ENCODE measurements at regions not wholly inside any gene's neighbourhood (a gene's known extent, or its start where the extent isn't known, plus 50 kb on each side); places are given as distances from the start of the nearest gene placed in this dataset.

DNA sequence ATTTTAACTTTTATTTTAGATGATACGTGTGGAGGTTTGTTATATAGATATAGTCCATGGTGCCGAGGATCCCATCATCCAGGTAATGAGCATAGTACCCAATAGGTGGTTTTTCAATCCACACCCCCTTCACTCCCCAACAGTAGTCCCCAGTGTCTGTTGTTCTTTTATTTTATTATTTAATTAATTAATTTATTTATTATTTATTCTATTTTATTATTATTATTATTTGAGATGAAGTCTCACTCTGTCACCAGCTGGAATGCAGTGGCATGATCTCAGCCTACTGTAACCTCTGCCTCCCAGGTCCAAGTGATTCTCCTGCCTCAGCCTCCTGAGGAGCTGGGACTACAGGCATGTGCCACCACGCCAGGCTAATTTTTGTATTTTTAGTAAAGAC is 2086.2 kb downstream of the PCDH9 start:
- TF ChIP-seq RAD21 (IDR thresholded peaks at IDR 0.05) = no peak
- TF ChIP-seq, protein P1, sequence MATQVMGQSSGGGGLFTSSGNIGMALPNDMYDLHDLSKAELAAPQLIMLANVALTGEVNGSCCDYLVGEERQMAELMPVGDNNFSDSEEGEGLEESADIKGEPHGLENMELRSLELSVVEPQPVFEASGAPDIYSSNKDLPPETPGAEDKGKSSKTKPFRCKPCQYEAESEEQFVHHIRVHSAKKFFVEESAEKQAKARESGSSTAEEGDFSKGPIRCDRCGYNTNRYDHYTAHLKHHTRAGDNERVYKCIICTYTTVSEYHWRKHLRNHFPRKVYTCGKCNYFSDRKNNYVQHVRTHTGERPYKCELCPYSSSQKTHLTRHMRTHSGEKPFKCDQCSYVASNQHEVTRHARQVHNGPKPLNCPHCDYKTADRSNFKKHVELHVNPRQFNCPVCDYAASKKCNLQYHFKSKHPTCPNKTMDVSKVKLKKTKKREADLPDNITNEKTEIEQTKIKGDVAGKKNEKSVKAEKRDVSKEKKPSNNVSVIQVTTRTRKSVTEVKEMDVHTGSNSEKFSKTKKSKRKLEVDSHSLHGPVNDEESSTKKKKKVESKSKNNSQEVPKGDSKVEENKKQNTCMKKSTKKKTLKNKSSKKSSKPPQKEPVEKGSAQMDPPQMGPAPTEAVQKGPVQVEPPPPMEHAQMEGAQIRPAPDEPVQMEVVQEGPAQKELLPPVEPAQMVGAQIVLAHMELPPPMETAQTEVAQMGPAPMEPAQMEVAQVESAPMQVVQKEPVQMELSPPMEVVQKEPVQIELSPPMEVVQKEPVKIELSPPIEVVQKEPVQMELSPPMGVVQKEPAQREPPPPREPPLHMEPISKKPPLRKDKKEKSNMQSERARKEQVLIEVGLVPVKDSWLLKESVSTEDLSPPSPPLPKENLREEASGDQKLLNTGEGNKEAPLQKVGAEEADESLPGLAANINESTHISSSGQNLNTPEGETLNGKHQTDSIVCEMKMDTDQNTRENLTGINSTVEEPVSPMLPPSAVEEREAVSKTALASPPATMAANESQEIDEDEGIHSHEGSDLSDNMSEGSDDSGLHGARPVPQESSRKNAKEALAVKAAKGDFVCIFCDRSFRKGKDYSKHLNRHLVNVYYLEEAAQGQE (IDR thresholded peaks at IDR 0.05) = no peak
- TF ChIP-seq, protein P2, sequence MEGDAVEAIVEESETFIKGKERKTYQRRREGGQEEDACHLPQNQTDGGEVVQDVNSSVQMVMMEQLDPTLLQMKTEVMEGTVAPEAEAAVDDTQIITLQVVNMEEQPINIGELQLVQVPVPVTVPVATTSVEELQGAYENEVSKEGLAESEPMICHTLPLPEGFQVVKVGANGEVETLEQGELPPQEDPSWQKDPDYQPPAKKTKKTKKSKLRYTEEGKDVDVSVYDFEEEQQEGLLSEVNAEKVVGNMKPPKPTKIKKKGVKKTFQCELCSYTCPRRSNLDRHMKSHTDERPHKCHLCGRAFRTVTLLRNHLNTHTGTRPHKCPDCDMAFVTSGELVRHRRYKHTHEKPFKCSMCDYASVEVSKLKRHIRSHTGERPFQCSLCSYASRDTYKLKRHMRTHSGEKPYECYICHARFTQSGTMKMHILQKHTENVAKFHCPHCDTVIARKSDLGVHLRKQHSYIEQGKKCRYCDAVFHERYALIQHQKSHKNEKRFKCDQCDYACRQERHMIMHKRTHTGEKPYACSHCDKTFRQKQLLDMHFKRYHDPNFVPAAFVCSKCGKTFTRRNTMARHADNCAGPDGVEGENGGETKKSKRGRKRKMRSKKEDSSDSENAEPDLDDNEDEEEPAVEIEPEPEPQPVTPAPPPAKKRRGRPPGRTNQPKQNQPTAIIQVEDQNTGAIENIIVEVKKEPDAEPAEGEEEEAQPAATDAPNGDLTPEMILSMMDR (IDR thresholded peaks at IDR 0.05; ENCODE audit: low read depth, low read length, missing input control) = no peak
- no peak for TF ChIP-seq EGR1 (IDR thresholded peaks at IDR 0.05; ENCODE audit: low read depth in 2 of 2)
- TF ChIP-seq, protein P3, sequence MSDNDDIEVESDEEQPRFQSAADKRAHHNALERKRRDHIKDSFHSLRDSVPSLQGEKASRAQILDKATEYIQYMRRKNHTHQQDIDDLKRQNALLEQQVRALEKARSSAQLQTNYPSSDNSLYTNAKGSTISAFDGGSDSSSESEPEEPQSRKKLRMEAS (IDR thresholded peaks at IDR 0.05) = no peak
- no peak for TF ChIP-seq TAF1 (conservative IDR thresholded peaks at IDR 0.05)
- no peak for TF ChIP-seq FOXA2 (IDR thresholded peaks at IDR 0.05)
- TF ChIP-seq GABPA (IDR thresholded peaks at IDR 0.05 in 1 of 2, conservative IDR thresholded peaks at IDR 0.05 in 1 of 2) = no peak
- TF ChIP-seq, protein P4, sequence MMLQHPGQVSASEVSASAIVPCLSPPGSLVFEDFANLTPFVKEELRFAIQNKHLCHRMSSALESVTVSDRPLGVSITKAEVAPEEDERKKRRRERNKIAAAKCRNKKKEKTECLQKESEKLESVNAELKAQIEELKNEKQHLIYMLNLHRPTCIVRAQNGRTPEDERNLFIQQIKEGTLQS (IDR thresholded peaks at IDR 0.05) = no peak
- TF ChIP-seq NR2F2 (IDR thresholded peaks at IDR 0.05) = no peak
- TF ChIP-seq HNF4A (conservative IDR thresholded peaks at IDR 0.05) = no peak
- TF ChIP-seq JUND (IDR thresholded peaks at IDR 0.05) = no peak

Measured in liver (tissue), 3 donors.